PFSK-1 (cell line): ENCODE measurements at regions not wholly inside any gene's neighbourhood (a gene's known extent, or its start where the extent isn't known, plus 50 kb on each side); places are given as distances from the start of the nearest gene placed in this dataset.

Source experiments
- FOXP2 ChIP-seq: optimal IDR thresholded peaks from 2 replicates; pipeline ENCODE3; 2011; ENCODE audit warnings: borderline replicate concordance, control low read depth, inconsistent platforms; ENCODE audit not compliant: insufficient read depth; ENCODE audit errors: extremely low read length, extremely low read depth
- POLR2AphosphoS5 ChIP-seq: IDR thresholded peaks from 2 replicates; pipeline ENCODE4 v1.6.1; 2012; ENCODE audit warnings: low read depth, mild to moderate bottlenecking, control low read depth, low read length, moderate library complexity
- REST ChIP-seq, 2 experiments: IDR thresholded peaks; 2 replicates each; pipeline versions ENCODE4 v1.6.1 to v1.8.0; 2011 to 2012; ENCODE audit warnings: low read depth in 2 of 2, low read length in 2 of 2, control low read depth in 1 of 2, inconsistent platforms in 1 of 2, mild to moderate bottlenecking in 1 of 2, moderate library complexity in 1 of 2; ENCODE audit not compliant: insufficient read depth in 1 of 2
- SIN3A ChIP-seq: IDR thresholded peaks from 2 replicates; pipeline ENCODE4 v1.6.1; 2012; ENCODE audit warnings: mild to moderate bottlenecking, low read length, moderate library complexity, borderline replicate concordance; ENCODE audit not compliant: insufficient read depth
- TAF1 ChIP-seq: IDR thresholded peaks from 2 replicates; pipeline ENCODE4 v1.6.1; 2012; ENCODE audit warnings: low read length, control low read depth, borderline replicate concordance; ENCODE audit not compliant: insufficient read depth

GRCh38 chr5:103424026-103424425 lies 138.6 kb downstream of the NUDT12 start:
- TF ChIP-seq FOXP2 (no peak), SIN3A (no peak), TAF1 (no peak)

- no peak for TF ChIP-seq SIN3A
- TF ChIP-seq FOXP2 = no peak
- TF ChIP-seq REST (IDR thresholded peaks at IDR 0.05; ENCODE audit: insufficient read depth in 1 of 2, low read depth in 2 of 2, low read length in 2 of 2) = no peak
- TF ChIP-seq POLR2AphosphoS5 = no peak
- no peak for TF ChIP-seq TAF1
Measured at GRCh38 chr5:103422756-103423155, 139.8 kb downstream of the NUDT12 start.

GRCh38 chr5:103414604-103415003 lies 148.0 kb downstream of the NUDT12 start:
- TF ChIP-seq REST (IDR thresholded peaks at IDR 0.05; ENCODE audit: insufficient read depth in 1 of 2, low read depth in 2 of 2, low read length in 2 of 2) = no peak
- TF ChIP-seq POLR2AphosphoS5 = no peak
- TF ChIP-seq FOXP2 = no peak
- TF ChIP-seq TAF1 = no peak
- TF ChIP-seq SIN3A = no peak

- TF ChIP-seq REST (IDR thresholded peaks at IDR 0.05; ENCODE audit: insufficient read depth in 1 of 2, low read depth in 2 of 2, low read length in 2 of 2) (no peak), TAF1 (no peak), POLR2AphosphoS5 (no peak), FOXP2 (no peak), SIN3A (no peak)
Measured at GRCh38 chr5:103411711-103412110, 150.9 kb downstream of the NUDT12 start.

- TF ChIP-seq SIN3A (no peak), FOXP2 (no peak), REST (IDR thresholded peaks at IDR 0.05; ENCODE audit: insufficient read depth in 1 of 2, low read depth in 2 of 2, low read length in 2 of 2) (no peak)
Measured at GRCh38 chr5:103410172-103410571, 151.6 kb downstream of the MACIR start.
